HepG2 (cell line): ENCODE measurements at regions not wholly inside any gene's neighbourhood (a gene's known extent, or its start where the extent isn't known, plus 50 kb on each side); places are given as distances from the start of the nearest gene placed in this dataset.

ENCODE experiments used
- ATAC-seq: fragments of 200-7000 bp; cut with Tn5 transposase; 3 replicates; pipeline ENCODE4 v1.9.1; 2020; ENCODE audit warnings: mild to moderate bottlenecking, moderate library complexity
- BruUV-seq: library from RNA; stranded (reverse); fragments of 400-500 nt; replicated peaks from 2 replicates; lab custom pipeline; 2021; lab: Mats Ljungman, UMichigan
- CTCF ChIA-PET: fragments of 300-600 bp; formaldehyde crosslinking; extraction: SDS; loops from one replicate; lab custom pipeline; 2021; ENCODE audit warnings: low total read pairs, inconsistent platforms, low intra/inter-chr PET ratio; lab: Yijun Ruan, JAX
- POLR2A ChIA-PET: fragments of 350-600 bp; sonication (Branson Sonifier 250); formaldehyde crosslinking; loops from one replicate; lab custom pipeline; 2020; ENCODE audit warnings: antibody characterized with exemption, inconsistent platforms; lab: Yijun Ruan, JAX
- DNase-seq: peaks from one replicate; pipeline ENCODE4 v3.0.0-alpha.2; 2015; ENCODE audit warnings: low spot score
- FAIRE-seq: peaks from 3 replicates; lab custom pipeline; 2011; peaks lifted over from hg19 to GRCh38; lab: Jason Lieb, UNC
- H2AFZ ChIP-seq: one replicate; pipeline ENCODE4 v1.6.1; 2011; ENCODE audit warnings: low read length, inconsistent platforms
- H3K27ac ChIP-seq: fragments of 300-600 bp; 3 replicates; pipeline ENCODE4 v1.8.0; 2011; ENCODE audit warnings: mixed run types, mild to moderate bottlenecking, mixed read lengths, low read length, inconsistent platforms; ENCODE audit not compliant: insufficient read depth; ENCODE audit errors: extremely low read length
- H3K27me3 ChIP-seq, 2 experiments: fragments of 200-600 bp in 1 of 2; 2 replicates in 1 of 2; 3 replicates in 1 of 2; pipeline versions ENCODE4 v1.6.0 to v1.8.0; 2011; ENCODE audit warnings: low read length in 2 of 2, mild to moderate bottlenecking in 2 of 2, moderate library complexity in 2 of 2, inconsistent platforms in 1 of 2; ENCODE audit not compliant: insufficient read depth in 2 of 2, control insufficient read depth in 1 of 2
- H3K36me3 ChIP-seq, 2 experiments: fragments of 200-600 bp in 1 of 2; replicated peaks in 1 of 2; 2 replicates in 1 of 2; 3 replicates in 1 of 2; pipeline versions ENCODE4 v1.5.1 to v1.8.0; 2011; ENCODE audit warnings: low read length in 2 of 2, inconsistent platforms in 1 of 2; ENCODE audit not compliant: insufficient read depth in 2 of 2, control insufficient read depth in 1 of 2
- H3K4me1 ChIP-seq: 2 replicates; pipeline ENCODE4 v1.5.1; 2012; ENCODE audit warnings: low read length, inconsistent platforms; ENCODE audit not compliant: insufficient read depth
- H3K4me2 ChIP-seq: 2 replicates; pipeline ENCODE4 v1.6.0; 2011; ENCODE audit warnings: low read depth, low read length, inconsistent platforms
- H3K4me3 ChIP-seq, 3 experiments: fragments of 200-600 bp in 1 of 3; sonication (generic), shearing (Covaris generic) in 1 of 3; replicated peaks in 1 of 3; 2 replicates each; pipeline ENCODE4 v1.5.1; 2011 to 2016; ENCODE audit warnings: low read length in 3 of 3, inconsistent platforms in 2 of 3, low read depth in 2 of 3, mild to moderate bottlenecking in 2 of 3, control low read depth in 1 of 3, mixed read lengths in 1 of 3; ENCODE audit not compliant: insufficient read depth in 1 of 3
- H3K79me2 ChIP-seq: one replicate; pipeline ENCODE4 v1.6.1; 2011; ENCODE audit warnings: low read length, inconsistent platforms; ENCODE audit not compliant: insufficient read depth
- H3K9ac ChIP-seq: 2 replicates; pipeline ENCODE4 v1.6.0; 2011; ENCODE audit warnings: mild to moderate bottlenecking, low read depth, low read length, inconsistent platforms; ENCODE audit not compliant: insufficient read depth
- H3K9me3 ChIP-seq: 2 replicates; pipeline ENCODE4 v1.5.1; 2012; ENCODE audit warnings: mild to moderate bottlenecking, low read length
- H4K20me1 ChIP-seq: 2 replicates; pipeline ENCODE4 v1.6.0; 2011; ENCODE audit warnings: inconsistent platforms, mild to moderate bottlenecking, low read length, moderate library complexity; ENCODE audit not compliant: insufficient read depth
- SNRNP70 ChIP-seq: fragments of 200-400 bp; formaldehyde crosslinking; IDR thresholded peaks from 2 replicates; pipeline ENCODE4 v1.6.1; 2017; ENCODE audit warnings: mild to moderate bottlenecking, low read depth, low read length, moderate library complexity
- TGIF2 ChIP-seq: IDR thresholded peaks from 2 replicates; pipeline ENCODE4 v1.6.1; 2016; ENCODE audit warnings: control low read depth, missing compliant biosample characterization
- ZNF121 ChIP-seq: sonication (generic); formaldehyde crosslinking; IDR thresholded peaks from 2 replicates; pipeline ENCODE4 v1.5.0; 2020; ENCODE audit warnings: mild to moderate bottlenecking, missing genetic modification reagents
- ZNF333 ChIP-seq: sonication (generic); formaldehyde crosslinking; IDR thresholded peaks from 2 replicates; pipeline ENCODE4 v1.4.0; 2020; ENCODE audit warnings: mild to moderate bottlenecking, missing genetic modification reagents, borderline replicate concordance
- ZNF83 ChIP-seq: sonication (generic); formaldehyde crosslinking; IDR thresholded peaks from 2 replicates; pipeline ENCODE4 v1.4.0; 2020; ENCODE audit warnings: missing genetic modification reagents, mild to moderate bottlenecking, borderline replicate concordance
- WGBS: methylation state at CpG from one replicate; pipeline ENCODE4 v1.1.6; 2017; ENCODE audit warnings: low lambda C conversion rate; 5-methylcytosine and 5-hydroxymethylcytosine counted together
- in situ Hi-C: cut with HindIII; loops from 2 replicates; pipeline ENCODE4 v1.10.0; 2017; ENCODE audit warnings: low pct_unique_long_range_greater_than_20kb; ENCODE audit not compliant: extremely low pct_ligation_motif_present
- intact Hi-C: fragments of 100-400 bp; cut with micrococcal nuclease; formaldehyde crosslinking; loops from one replicate; pipeline ENCODE4 v1.10.0; 2022; ENCODE audit not compliant: unreplicated experiment
- TF ChIP-seq, protein P1 (sequence below): sonication (generic); formaldehyde crosslinking; conservative IDR thresholded peaks from 2 replicates; pipeline ENCODE4 v1.8.0; 2022; ENCODE audit warnings: low read depth, missing genetic modification reagents
- TF ChIP-seq, protein P2 (sequence below): sonication (generic); formaldehyde crosslinking; IDR thresholded peaks from 2 replicates; pipeline ENCODE4 v1.4.0; 2020; ENCODE audit warnings: mild to moderate bottlenecking, missing genetic modification reagents
- TF ChIP-seq, protein P3 (sequence below): sonication (generic); formaldehyde crosslinking; IDR thresholded peaks from 2 replicates; pipeline ENCODE4 v1.4.0; 2020; ENCODE audit warnings: missing genetic modification reagents, borderline replicate concordance
- TF ChIP-seq, protein P4 (sequence below), 2 experiments: sonication (generic) in 1 of 2; formaldehyde crosslinking in 1 of 2; IDR thresholded peaks; 2 replicates each; pipeline versions ENCODE4 v1.4.0 to v1.6.1; 2016 to 2020; ENCODE audit warnings: borderline replicate concordance in 1 of 2, low read depth in 1 of 2, mild to moderate bottlenecking in 1 of 2, missing genetic modification reagents in 1 of 2

DNA sequence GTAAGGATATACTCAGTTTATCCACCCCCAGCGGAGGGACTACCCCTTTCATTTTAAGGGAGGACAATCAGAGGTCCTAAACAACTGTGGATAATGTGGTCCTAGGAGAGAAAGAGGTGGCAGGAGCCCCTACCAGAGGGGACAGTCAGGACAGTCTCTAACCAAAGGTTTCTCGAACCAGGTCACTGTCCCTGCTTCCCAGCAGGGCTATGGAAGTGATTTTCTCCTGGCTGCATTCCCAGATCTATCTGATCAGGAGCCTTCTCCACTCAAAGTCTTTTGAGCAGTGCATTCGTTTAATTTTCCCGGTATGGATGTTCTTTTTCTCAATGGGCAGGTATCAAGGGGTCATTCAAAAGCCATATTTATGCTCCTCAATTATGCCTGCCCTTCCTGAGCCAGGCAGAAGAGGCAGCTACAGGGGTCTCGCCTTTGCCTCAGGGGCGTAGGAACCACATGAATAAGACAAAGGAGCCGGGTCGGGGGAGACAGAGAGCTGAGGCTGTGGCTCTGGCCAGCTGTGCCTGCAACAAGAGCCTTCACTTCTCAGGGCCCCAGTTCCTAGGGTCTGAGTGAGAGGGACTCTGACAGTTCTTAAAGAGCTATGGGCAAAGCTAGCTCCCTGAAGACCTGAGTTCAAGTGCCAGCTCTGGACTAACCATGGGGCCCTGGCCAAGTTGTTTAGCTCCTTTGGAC, 62.5 kb upstream of the DMRTB1 start:
- BruUV-seq, result no TSS peak

More for the DNA sequence above, 62.5 kb upstream of the DMRTB1 start:
- H3K9ac ChIP-seq, result no peak overlapping the region
- H3K79me2 ChIP-seq, result no peaks in the 10 kb centered on the region
- DNase-seq (no peak), ATAC-seq (no peak), FAIRE-seq (no peak)
- intact Hi-C loops, result no loop called here
- TF ChIP-seq SNRNP70 (no peak), ZNF333 (CRISPR knock-in tag) (no peak), ZNF121 (CRISPR knock-in tag) (no peak), TGIF2 (CRISPR knock-in tag) (no peak), ZNF83 (no peak)
- TF ChIP-seq, protein P1, sequence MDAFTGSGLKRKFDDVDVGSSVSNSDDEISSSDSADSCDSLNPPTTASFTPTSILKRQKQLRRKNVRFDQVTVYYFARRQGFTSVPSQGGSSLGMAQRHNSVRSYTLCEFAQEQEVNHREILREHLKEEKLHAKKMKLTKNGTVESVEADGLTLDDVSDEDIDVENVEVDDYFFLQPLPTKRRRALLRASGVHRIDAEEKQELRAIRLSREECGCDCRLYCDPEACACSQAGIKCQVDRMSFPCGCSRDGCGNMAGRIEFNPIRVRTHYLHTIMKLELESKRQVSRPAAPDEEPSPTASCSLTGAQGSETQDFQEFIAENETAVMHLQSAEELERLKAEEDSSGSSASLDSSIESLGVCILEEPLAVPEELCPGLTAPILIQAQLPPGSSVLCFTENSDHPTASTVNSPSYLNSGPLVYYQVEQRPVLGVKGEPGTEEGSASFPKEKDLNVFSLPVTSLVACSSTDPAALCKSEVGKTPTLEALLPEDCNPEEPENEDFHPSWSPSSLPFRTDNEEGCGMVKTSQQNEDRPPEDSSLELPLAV (CRISPR knock-in tag), result no peak
- TF ChIP-seq, protein P2, sequence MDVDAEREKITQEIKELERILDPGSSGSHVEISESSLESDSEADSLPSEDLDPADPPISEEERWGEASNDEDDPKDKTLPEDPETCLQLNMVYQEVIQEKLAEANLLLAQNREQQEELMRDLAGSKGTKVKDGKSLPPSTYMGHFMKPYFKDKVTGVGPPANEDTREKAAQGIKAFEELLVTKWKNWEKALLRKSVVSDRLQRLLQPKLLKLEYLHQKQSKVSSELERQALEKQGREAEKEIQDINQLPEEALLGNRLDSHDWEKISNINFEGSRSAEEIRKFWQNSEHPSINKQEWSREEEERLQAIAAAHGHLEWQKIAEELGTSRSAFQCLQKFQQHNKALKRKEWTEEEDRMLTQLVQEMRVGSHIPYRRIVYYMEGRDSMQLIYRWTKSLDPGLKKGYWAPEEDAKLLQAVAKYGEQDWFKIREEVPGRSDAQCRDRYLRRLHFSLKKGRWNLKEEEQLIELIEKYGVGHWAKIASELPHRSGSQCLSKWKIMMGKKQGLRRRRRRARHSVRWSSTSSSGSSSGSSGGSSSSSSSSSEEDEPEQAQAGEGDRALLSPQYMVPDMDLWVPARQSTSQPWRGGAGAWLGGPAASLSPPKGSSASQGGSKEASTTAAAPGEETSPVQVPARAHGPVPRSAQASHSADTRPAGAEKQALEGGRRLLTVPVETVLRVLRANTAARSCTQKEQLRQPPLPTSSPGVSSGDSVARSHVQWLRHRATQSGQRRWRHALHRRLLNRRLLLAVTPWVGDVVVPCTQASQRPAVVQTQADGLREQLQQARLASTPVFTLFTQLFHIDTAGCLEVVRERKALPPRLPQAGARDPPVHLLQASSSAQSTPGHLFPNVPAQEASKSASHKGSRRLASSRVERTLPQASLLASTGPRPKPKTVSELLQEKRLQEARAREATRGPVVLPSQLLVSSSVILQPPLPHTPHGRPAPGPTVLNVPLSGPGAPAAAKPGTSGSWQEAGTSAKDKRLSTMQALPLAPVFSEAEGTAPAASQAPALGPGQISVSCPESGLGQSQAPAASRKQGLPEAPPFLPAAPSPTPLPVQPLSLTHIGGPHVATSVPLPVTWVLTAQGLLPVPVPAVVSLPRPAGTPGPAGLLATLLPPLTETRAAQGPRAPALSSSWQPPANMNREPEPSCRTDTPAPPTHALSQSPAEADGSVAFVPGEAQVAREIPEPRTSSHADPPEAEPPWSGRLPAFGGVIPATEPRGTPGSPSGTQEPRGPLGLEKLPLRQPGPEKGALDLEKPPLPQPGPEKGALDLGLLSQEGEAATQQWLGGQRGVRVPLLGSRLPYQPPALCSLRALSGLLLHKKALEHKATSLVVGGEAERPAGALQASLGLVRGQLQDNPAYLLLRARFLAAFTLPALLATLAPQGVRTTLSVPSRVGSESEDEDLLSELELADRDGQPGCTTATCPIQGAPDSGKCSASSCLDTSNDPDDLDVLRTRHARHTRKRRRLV (CRISPR knock-in tag), result no peak
- TF ChIP-seq, protein P3, sequence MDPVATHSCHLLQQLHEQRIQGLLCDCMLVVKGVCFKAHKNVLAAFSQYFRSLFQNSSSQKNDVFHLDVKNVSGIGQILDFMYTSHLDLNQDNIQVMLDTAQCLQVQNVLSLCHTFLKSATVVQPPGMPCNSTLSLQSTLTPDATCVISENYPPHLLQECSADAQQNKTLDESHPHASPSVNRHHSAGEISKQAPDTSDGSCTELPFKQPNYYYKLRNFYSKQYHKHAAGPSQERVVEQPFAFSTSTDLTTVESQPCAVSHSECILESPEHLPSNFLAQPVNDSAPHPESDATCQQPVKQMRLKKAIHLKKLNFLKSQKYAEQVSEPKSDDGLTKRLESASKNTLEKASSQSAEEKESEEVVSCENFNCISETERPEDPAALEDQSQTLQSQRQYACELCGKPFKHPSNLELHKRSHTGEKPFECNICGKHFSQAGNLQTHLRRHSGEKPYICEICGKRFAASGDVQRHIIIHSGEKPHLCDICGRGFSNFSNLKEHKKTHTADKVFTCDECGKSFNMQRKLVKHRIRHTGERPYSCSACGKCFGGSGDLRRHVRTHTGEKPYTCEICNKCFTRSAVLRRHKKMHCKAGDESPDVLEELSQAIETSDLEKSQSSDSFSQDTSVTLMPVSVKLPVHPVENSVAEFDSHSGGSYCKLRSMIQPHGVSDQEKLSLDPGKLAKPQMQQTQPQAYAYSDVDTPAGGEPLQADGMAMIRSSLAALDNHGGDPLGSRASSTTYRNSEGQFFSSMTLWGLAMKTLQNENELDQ (CRISPR knock-in tag), result no peak
- TF ChIP-seq, protein P4, sequence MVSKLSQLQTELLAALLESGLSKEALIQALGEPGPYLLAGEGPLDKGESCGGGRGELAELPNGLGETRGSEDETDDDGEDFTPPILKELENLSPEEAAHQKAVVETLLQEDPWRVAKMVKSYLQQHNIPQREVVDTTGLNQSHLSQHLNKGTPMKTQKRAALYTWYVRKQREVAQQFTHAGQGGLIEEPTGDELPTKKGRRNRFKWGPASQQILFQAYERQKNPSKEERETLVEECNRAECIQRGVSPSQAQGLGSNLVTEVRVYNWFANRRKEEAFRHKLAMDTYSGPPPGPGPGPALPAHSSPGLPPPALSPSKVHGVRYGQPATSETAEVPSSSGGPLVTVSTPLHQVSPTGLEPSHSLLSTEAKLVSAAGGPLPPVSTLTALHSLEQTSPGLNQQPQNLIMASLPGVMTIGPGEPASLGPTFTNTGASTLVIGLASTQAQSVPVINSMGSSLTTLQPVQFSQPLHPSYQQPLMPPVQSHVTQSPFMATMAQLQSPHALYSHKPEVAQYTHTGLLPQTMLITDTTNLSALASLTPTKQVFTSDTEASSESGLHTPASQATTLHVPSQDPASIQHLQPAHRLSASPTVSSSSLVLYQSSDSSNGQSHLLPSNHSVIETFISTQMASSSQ (IDR thresholded peaks at IDR 0.05; ENCODE audit: low read depth), result no peak
- TF ChIP-seq, protein P4 (CRISPR knock-in tag; IDR thresholded peaks at IDR 0.05; ENCODE audit: borderline replicate concordance), result no peak
- 13% methylated on average over 8 of the region's 8 CpGs for WGBS
- peaks cover 4 to 59% of the 10 kb centered on the region in 2 experiments; a peak in 3 of 5 replicates for H3K27me3 ChIP-seq
- H3K4me1 ChIP-seq, result no peaks in the 10 kb centered on the region
- no peaks in the 10 kb centered on the region for H3K9me3 ChIP-seq
- no peak overlapping the region for H3K27ac ChIP-seq
- H3K36me3 ChIP-seq, result no peaks in the 10 kb centered on the region
- CTCF ChIA-PET, result no interaction called here
- no peak overlapping the region for H2AFZ ChIP-seq
- POLR2A ChIA-PET, result no interaction called here
- no peak overlapping the region for H3K4me3 ChIP-seq
- in situ Hi-C loops, result no loop called here
- H4K20me1 ChIP-seq, result no peaks in the 10 kb centered on the region
- no peak overlapping the region for H3K4me2 ChIP-seq
